Large intestine (tissue), 3 donors: ENCODE measurements at regions not wholly inside any gene's neighbourhood (a gene's known extent, or its start where the extent isn't known, plus 50 kb on each side); places are given as distances from the start of the nearest gene placed in this dataset.

ENCODE experiments used
- DNase-seq, 2 donors: peaks; one replicate each; pipeline versions ENCODE4 v3.0.0 to v3.0.0-alpha.2; 2013
- H3K27ac ChIP-seq: one replicate; pipeline ENCODE4 v1.5.1; 2013; ENCODE audit warnings: low read length
- H3K27me3 ChIP-seq: 2 replicates; pipeline ENCODE4 v1.6.1; 2013; ENCODE audit warnings: low read length; ENCODE audit not compliant: control insufficient read depth, insufficient read depth
- H3K36me3 ChIP-seq: 2 replicates; pipeline ENCODE4 v1.6.1; 2013; ENCODE audit warnings: low read length; ENCODE audit not compliant: control insufficient read depth, insufficient read depth
- H3K4me1 ChIP-seq: one replicate; pipeline ENCODE4 v1.6.1; 2013; ENCODE audit warnings: low read length; ENCODE audit not compliant: control insufficient read depth, insufficient read depth
- H3K4me3 ChIP-seq: one replicate; pipeline ENCODE4 v1.5.1; 2013; ENCODE audit warnings: low read length
- H3K9me3 ChIP-seq: one replicate; pipeline ENCODE4 v1.6.1; 2013; ENCODE audit warnings: mild to moderate bottlenecking, low read depth, low read length, moderate library complexity; ENCODE audit not compliant: control insufficient read depth
- WGBS: methylation state at CpG from one replicate; pipeline ENCODE4 v1.1.5; 2013; ENCODE audit warnings: low lambda C conversion rate; ENCODE audit not compliant: insufficient coverage; 5-methylcytosine and 5-hydroxymethylcytosine counted together

DNA sequence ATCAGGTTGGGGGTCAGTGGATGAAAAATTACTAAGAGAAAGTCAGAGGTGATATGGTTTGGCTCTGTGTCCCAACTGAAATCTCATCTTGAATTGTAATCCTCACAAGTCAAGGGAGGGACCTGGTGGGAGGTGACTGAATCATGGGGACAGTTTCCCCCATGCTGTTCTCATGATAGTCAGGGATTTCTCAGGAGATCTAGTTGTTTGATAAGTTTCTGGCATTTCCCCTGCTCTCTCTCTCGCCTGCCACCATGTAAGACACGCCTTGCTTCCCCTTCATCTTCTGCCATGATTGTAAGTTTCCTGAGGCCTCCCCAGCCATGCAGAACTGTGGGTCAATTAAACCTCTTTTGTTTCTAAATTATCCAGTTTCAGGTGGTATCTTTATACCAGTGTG is 945.8 kb upstream of the CRIM1 start:
- H3K4me3 ChIP-seq = no peak overlapping the region
- H3K9me3 ChIP-seq = peaks cover 2% of the 10 kb centered on the region
- DNase-seq = no peak
- no peaks in the 10 kb centered on the region for H3K4me1 ChIP-seq
- no CpG with 5 or more reads among the region's 2 CpGs for WGBS
- H3K27me3 ChIP-seq = no peaks in the 10 kb centered on the region
- no peak overlapping the region for H3K27ac ChIP-seq
- H3K36me3 ChIP-seq = no peaks in the 10 kb centered on the region

DNA sequence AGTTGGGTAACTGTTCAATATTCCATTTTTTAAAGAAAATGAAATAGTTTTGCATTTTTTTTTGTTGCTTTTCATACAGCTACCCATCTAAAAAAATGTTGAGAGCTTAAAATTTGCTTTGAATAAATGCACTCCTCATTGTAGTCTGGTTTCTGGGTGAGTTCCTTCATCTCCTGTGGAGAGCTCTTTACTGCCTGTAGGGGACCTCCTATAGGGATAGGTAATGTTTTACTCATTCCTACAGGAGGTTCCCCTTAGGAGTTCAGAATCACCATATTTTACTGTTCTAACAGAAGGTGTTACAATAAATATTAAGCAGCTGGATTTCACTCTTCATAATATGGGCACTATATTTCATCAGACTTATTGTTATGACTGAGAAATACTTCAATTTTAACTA is 947.3 kb upstream of the CRIM1 start:
- H3K27ac ChIP-seq = no peak overlapping the region
- peaks cover 2% of the 10 kb centered on the region for H3K9me3 ChIP-seq
- H3K4me1 ChIP-seq = no peaks in the 10 kb centered on the region
- no peak for DNase-seq
- no peaks in the 10 kb centered on the region for H3K36me3 ChIP-seq
- no peaks in the 10 kb centered on the region for H3K27me3 ChIP-seq
- H3K4me3 ChIP-seq = no peak overlapping the region

DNA sequence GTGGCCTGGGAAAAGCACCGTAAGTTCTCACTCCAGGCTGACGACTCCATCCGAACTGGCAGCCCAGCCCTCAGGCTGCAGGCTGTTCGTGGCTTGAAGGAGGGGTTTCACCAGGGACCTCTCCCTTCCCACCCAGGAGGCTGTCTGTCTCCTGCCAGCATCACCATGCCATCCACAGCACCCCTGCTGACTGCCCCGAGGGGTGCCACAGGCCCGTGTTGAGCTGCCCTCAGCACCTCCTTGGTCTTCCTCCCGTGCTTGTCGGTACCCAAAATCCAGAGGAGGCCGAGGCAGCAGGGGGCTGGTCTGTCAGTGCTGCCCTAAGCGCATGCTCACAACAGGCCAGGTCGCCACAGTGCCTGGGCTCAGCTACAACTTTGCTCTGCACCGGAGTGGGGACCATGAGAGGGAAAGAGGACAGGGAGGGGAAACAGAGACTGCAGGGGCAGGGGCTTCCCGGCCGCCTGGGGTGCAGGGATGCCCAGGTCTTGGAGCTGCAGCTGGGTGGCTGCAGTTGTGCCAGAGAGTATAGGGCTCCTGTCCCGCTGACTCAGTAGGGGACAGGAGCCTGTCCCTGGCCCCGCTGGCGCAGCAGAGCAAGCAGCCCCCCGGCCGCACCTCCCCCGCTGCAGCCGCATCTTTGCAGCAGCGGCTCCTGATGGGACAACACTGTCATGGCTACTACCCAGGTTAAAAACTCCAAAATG is 963.7 kb upstream of the CRIM1 start:
- Histone ChIP-seq H3K36me3 (no peaks in the 10 kb centered on the region), H3K4me1 (no peaks in the 10 kb centered on the region), H3K4me3 (no peak overlapping the region), H3K27me3 (no peaks in the 10 kb centered on the region), H3K27ac (no peak overlapping the region), H3K9me3 (peaks cover 6% of the 10 kb centered on the region)
- DNase-seq = peak in 1 of 2 donors; percentile 3
- no CpG with 5 or more reads among the region's 22 CpGs for WGBS

DNA sequence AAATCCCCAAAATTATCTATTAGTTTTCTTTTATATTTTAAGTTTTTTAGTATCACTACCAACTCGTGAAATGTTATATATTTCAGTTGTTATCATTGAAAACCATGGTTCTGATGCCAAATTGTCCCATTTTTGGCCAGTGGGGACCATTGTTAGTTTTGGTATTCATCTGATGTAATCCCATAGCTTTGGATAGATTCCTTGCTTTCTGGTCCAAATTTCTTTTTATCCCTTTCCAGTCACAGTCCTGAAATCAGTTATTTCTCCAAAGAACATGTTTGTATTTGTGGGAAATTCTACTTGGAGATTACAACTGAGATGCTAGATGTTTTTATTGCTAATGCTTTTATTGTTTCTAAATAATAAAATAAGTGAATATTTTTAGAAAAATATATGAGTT is 976.8 kb upstream of the CRIM1 start:
- H3K36me3 ChIP-seq = no peaks in the 10 kb centered on the region
- 63% methylated on average over 1 of the region's 1 CpG for WGBS
- no peak for DNase-seq
- no peaks in the 10 kb centered on the region for H3K4me1 ChIP-seq
- H3K27me3 ChIP-seq = no peaks in the 10 kb centered on the region
- no peak overlapping the region for H3K27ac ChIP-seq
- H3K9me3 ChIP-seq = no peaks in the 10 kb centered on the region
- H3K4me3 ChIP-seq = no peak overlapping the region

DNA sequence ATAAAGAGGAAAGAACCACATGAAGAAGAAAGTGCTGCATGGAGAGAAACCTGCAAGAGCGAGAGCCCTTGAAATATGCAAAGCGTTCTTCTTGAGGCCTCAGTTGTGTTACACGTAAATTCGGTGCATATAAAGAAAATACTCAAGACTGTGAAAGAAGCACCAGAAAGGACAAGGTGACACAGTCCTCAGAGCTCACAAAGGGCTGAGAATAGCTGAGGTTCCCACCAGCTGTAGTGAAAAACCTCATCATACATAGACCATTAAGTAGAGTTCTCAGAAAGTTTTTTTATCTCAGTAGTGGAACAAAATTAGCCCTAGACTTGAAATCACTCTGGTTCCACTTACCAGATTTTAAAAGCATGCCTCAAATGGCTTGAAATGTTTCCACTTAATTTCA is 980.7 kb upstream of the CRIM1 start:
- Histone ChIP-seq H3K4me1 (no peaks in the 10 kb centered on the region), H3K27me3 (no peaks in the 10 kb centered on the region), H3K36me3 (no peaks in the 10 kb centered on the region), H3K4me3 (no peak overlapping the region), H3K27ac (no peak overlapping the region), H3K9me3 (no peaks in the 10 kb centered on the region)
- 96% methylated on average over 4 of the region's 4 CpGs for WGBS
- DNase-seq = no peak

DNA sequence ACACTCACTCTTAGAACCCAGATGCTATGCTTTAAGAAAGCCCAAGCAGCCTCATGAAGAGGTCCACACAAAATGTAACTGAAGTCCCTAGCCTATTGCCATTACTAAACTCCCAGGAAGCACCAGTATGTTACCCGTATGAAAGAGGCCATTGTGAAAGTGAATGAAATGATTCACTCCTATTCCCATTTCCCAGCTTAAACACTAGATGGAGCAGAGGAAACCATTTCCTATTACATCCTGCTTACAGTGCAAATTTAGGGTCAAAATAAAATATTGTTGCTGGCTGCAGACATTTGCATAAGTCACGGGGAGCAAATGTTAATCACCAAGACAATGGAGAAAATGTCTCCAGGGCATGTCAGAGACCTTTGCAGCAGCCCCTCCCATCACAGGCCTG is 989.7 kb upstream of the CRIM1 start:
- no peak for DNase-seq
- no peak overlapping the region for H3K4me3 ChIP-seq
- H3K27ac ChIP-seq = no peak overlapping the region
- H3K4me1 ChIP-seq = no peaks in the 10 kb centered on the region
- H3K27me3 ChIP-seq = no peaks in the 10 kb centered on the region
- H3K36me3 ChIP-seq = no peaks in the 10 kb centered on the region
- no peaks in the 10 kb centered on the region for H3K9me3 ChIP-seq
- 100% methylated on average over 1 of the region's 2 CpGs for WGBS

DNA sequence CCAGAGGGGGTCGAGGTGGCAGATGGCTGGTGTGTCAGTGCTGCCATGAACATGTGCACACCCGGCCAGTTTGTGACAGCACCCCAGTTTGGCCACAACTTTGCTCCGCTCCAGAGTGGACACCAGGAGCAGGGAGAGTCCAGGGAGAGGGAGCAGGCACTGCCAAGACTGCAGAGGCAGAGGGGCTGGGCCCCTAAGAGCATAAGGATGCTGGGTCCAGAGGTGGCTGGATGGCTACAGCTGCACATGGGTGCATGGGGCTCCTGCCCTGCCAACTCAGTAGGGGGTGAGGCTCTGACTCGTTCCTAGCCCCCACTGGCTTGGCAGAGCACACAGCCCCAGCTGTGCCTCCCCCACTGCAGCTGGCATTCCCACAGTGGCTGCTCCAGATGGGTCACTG is 999.2 kb upstream of the CRIM1 start:
- H3K36me3 ChIP-seq = no peaks in the 10 kb centered on the region
- WGBS = no CpG with 5 or more reads among the region's 4 CpGs

DNA sequence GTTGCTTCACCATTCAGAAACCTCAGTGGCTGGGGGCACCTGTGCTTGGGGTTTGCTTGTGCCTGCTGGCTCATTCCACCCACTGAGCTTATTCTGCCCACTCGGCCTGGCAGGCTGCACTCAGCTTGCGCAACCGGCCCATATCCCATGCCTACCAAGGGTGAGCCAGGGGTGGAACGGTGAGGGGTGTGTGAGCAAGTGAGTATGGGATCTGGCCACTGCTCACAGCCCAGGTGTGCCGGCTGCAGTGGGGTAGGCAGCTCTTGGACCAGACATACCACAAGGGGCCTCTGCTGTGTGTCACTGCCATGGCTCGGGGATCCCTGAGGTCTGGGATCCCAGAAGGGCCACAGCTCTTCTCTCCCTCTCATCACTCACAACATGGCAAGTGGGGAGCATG is 1000.5 kb upstream of the CRIM1 start:
- Histone ChIP-seq H3K27me3 (no peaks in the 10 kb centered on the region), H3K27ac (no peak overlapping the region), H3K9me3 (peaks cover 10% of the 10 kb centered on the region), H3K36me3 (no peaks in the 10 kb centered on the region), H3K4me1 (no peaks in the 10 kb centered on the region), H3K4me3 (no peak overlapping the region)
- no peak for DNase-seq
- no CpG with 5 or more reads among the region's 6 CpGs for WGBS

More for the DNA sequence above, 999.2 kb upstream of the CRIM1 start:
- peaks cover 10% of the 10 kb centered on the region for H3K9me3 ChIP-seq
- H3K4me1 ChIP-seq = no peaks in the 10 kb centered on the region
- H3K4me3 ChIP-seq = no peak overlapping the region
- no peaks in the 10 kb centered on the region for H3K27me3 ChIP-seq
- DNase-seq = no peak
- H3K27ac ChIP-seq = no peak overlapping the region

DNA sequence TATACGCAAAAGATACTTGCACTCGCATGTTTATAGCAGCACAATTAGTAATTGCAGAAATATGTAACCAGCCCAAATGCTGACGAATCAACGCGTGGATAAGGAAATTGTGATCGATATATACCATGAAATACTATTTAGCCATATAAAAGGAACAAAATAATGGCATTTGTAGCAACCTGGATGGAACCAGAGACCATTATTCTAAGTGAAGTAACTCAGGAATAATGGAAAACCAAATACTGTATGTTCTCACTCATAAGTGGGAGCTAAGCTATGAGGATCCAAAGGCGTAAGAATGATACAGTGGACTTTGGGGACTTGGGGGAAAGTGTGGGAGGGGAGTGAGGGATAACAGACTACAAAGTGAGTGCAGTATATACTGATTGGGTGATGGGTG is 1008.0 kb upstream of the CRIM1 start:
- H3K9me3 ChIP-seq = no peaks in the 10 kb centered on the region
- no peak overlapping the region for H3K27ac ChIP-seq
- no peak overlapping the region for H3K4me3 ChIP-seq
- no peaks in the 10 kb centered on the region for H3K4me1 ChIP-seq
- WGBS = 100% methylated on average over 2 of the region's 7 CpGs
- no peaks in the 10 kb centered on the region for H3K36me3 ChIP-seq
- no peaks in the 10 kb centered on the region for H3K27me3 ChIP-seq
- DNase-seq = no peak

DNA sequence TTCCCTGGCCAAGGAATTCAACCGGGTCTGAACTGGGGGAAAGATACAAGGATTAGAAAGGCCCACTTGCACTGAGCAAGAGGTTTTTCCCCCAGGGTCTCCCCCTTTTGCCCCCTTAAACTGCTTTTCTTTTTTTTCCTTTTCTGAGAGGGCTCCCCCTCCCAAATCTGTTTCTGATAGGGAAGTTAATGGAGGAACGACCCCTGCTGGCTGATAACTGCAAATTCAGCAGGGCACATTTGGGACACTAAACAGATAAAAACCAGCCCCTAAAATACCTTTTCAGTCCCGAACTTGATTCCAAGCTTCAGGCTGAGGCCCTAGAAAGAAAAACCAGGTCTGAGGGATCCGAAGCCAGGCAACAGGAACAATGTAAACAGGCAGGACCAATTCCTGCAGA is 1012.4 kb upstream of the CRIM1 start:
- Histone ChIP-seq H3K27ac (no peak overlapping the region), H3K4me1 (no peaks in the 10 kb centered on the region), H3K27me3 (no peaks in the 10 kb centered on the region), H3K9me3 (no peaks in the 10 kb centered on the region), H3K36me3 (no peaks in the 10 kb centered on the region), H3K4me3 (no peak overlapping the region)
- no CpG with 5 or more reads among the region's 4 CpGs for WGBS
- no peak for DNase-seq

DNA sequence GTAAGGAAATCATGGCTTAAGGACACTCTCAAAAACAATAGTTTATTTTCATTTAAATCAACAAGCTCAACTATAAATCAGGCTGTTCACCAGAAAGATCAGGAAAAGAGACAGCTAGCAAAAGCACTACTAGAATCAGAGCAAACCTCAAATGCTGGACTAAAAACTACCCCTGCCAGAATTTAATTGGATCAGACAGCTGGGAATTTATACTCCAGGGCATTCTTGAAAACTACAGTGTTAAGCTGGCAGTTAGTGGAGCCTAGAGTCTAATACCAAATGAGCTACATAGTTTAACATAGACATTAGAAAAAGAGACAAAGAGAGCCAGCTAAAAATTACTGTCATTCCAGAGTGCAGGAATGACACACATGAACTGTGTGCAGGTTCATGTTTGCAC is 1016.4 kb upstream of the CRIM1 start:
- Histone ChIP-seq H3K27ac (no peak overlapping the region), H3K4me1 (no peaks in the 10 kb centered on the region), H3K36me3 (no peaks in the 10 kb centered on the region), H3K27me3 (no peaks in the 10 kb centered on the region), H3K9me3 (no peaks in the 10 kb centered on the region), H3K4me3 (no peak overlapping the region)
- no peak for DNase-seq
